ENCODE measurements at regions not wholly inside any gene's neighbourhood (a gene's known extent, or its start where the extent isn't known, plus 50 kb on each side); places are given as distances from the start of the nearest gene placed in this dataset.
"Not testable (repeated sequence)": the region's sequence is repeated elsewhere in the genome, so short reads cannot be mapped to it uniquely, and the experiment has no call there.

- DNase-seq (ENCODE audit: low read depth), result no peak
Measured at GRCh38 chr6:168255283-168255881, 64.2 kb downstream of the DACT2 start.

- DNase-seq (ENCODE audit: low read depth), result no peak
Measured at GRCh38 chr6:168252267-168252666, 67.3 kb downstream of the DACT2 start.

- DNase-seq (ENCODE audit: low read depth), result no peak
Measured at GRCh38 chr6:168250250-168250649, 69.3 kb downstream of the DACT2 start.

- DNase-seq (ENCODE audit: low read depth), result no peak
Measured at GRCh38 chr6:168249746-168250145, 69.8 kb downstream of the DACT2 start.

- no peak for DNase-seq (ENCODE audit: low read depth)
Measured at GRCh38 chr6:168248148-168248620, 71.4 kb downstream of the DACT2 start.

- DNase-seq (ENCODE audit: low read depth), result no peak
Measured at GRCh38 chr6:168247443-168248147, 72.0 kb downstream of the DACT2 start.

- DNase-seq (ENCODE audit: low read depth), result no peak
Measured at GRCh38 chr6:168244961-168245551, 74.5 kb downstream of the DACT2 start.

- no peak for DNase-seq (ENCODE audit: low read depth)
Measured at GRCh38 chr6:168243812-168244376, 75.7 kb downstream of the DACT2 start.

- DNase-seq (ENCODE audit: low read depth), result no peak
Measured at GRCh38 chr6:168242940-168243225, 76.7 kb downstream of the DACT2 start.

- DNase-seq (ENCODE audit: low read depth), result no peak
Measured at GRCh38 chr6:168242111-168242939, 77.3 kb downstream of the DACT2 start.

- no peak for DNase-seq (ENCODE audit: low read depth)
Measured at GRCh38 chr6:168240160-168240559, 79.4 kb downstream of the DACT2 start.

- DNase-seq (ENCODE audit: low read depth), result no peak
Measured at GRCh38 chr6:168239044-168239773, 80.4 kb downstream of the DACT2 start.

- no peak for DNase-seq (ENCODE audit: low read depth)
Measured at GRCh38 chr6:168238159-168238909, 81.2 kb downstream of the DACT2 start.

GRCh38 chr6:168233875-168234213 is 85.7 kb downstream of the DACT2 start:
- DNase-seq (ENCODE audit: low read depth), result not testable (repeated sequence)

- DNase-seq (ENCODE audit: low read depth), result no peak
Measured at GRCh38 chr6:168232989-168233874, 86.3 kb downstream of the DACT2 start.

- no peak for DNase-seq (ENCODE audit: low read depth)
Measured at GRCh38 chr6:168232528-168232927, 87.0 kb downstream of the DACT2 start.

- no peak for DNase-seq (ENCODE audit: low read depth)
Measured at GRCh38 chr6:168232062-168232461, 87.5 kb downstream of the DACT2 start.

GRCh38 chr6:168231393-168231957 is 88.1 kb downstream of the DACT2 start:
- no peak for DNase-seq (ENCODE audit: low read depth)

GRCh38 chr6:168229368-168229752 is 90.2 kb downstream of the DACT2 start:
- DNase-seq (ENCODE audit: low read depth), result no peak

Data from non-pigmented ciliary epithelial cell (primary cell).